ENCODE measurements at regions not wholly inside any gene's neighbourhood (a gene's known extent, or its start where the extent isn't known, plus 50 kb on each side); places are given as distances from the start of the nearest gene placed in this dataset.

DNA sequence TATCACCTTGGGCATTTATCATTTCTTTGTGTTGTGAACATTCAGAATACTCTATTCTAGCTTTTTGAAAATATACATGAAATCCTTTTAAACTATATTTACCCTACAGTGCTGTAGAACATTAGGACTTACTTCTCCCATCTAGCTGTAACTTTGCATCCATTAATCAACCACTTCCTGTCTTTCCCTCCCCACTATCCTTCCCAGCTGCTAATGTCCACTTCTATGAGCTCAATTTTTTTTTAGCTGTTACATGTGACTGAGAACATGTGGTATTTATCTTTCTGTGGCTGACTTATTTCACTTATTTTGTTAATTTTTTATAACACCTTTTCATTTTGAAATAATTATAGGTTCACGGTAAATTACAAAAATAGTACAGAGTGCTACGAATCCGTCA lies 136.0 kb downstream of the LMNTD1 start:
- no peaks in the 10 kb centered on the region; the same call in 1 of the 2 replicates for H3K9me3 ChIP-seq
- H3K27me3 ChIP-seq, result no peaks in the 10 kb centered on the region
- no peaks in the 10 kb centered on the region for H3K4me1 ChIP-seq
- H3K36me3 ChIP-seq, result no peaks in the 10 kb centered on the region
- DNase-seq, result no peak
- no peak overlapping the region for H3K4me3 ChIP-seq (ENCODE audit: low read depth, low read length)
- TF ChIP-seq CTCF (IDR thresholded peaks at IDR 0.05; ENCODE audit: low read depth, low read length), result no peak

GRCh38 chr12:25416516-25416915 lies 136.6 kb downstream of the LMNTD1 start:
- no peak for DNase-seq

DNA sequence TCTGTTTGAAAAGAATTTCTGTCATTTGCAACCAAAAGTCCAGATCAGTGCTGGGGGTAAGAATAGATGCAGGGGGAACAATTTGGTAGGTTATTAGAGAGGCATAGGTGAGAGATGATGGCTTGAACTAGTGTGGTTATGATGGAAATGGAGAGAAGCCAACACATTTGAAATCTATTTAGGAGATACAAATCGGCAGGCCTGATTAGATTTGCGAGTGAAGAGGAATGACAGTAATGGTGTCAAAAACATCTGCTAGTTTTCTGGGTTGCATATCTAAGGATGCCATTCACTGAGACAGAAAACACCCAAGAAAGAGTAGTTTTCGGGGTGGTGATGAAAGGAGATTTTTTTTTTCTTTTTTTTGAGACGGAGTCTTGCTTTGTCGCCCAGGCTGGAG lies 138.1 kb downstream of the LMNTD1 start:
- no peak for TF ChIP-seq CTCF (IDR thresholded peaks at IDR 0.05; ENCODE audit: low read depth, low read length)
- Histone ChIP-seq H3K4me3 (ENCODE audit: low read depth, low read length) (no peak overlapping the region), H3K9me3 (no peaks in the 10 kb centered on the region; the same call in 1 of the 2 replicates), H3K4me1 (no peaks in the 10 kb centered on the region), H3K36me3 (no peaks in the 10 kb centered on the region), H3K27me3 (no peaks in the 10 kb centered on the region)
- no peak for DNase-seq

More at GRCh38 chr12:25416516-25416915, 136.6 kb downstream of the LMNTD1 start:
- H3K27me3 ChIP-seq, result no peaks in the 10 kb centered on the region
- no peaks in the 10 kb centered on the region for H3K4me1 ChIP-seq
- H3K4me3 ChIP-seq (ENCODE audit: low read depth, low read length), result no peak overlapping the region
- TF ChIP-seq CTCF (IDR thresholded peaks at IDR 0.05; ENCODE audit: low read depth, low read length), result no peak
- H3K9me3 ChIP-seq, result no peaks in the 10 kb centered on the region; the same call in 1 of the 2 replicates
- no peaks in the 10 kb centered on the region for H3K36me3 ChIP-seq

DNA sequence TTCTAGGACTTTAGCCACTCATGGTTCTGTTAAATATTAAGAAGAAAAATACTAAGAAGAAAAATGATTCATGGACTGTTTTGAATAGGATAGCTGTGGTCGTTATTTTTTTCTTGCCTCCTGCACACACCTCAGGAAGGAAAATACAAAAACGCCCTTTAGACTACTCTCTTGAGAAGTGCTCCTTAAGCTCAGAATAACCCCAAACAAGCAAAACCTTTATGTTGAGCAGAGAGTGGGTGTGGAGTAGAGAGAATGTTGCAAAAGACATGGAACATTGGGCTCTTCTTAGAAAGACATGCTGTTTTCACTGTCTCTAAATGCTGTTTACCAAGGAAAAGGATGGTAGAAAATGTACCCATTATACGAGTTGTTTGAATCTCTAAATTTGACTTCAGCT lies 140.3 kb downstream of the LMNTD1 start:
- DNase-seq, result no peak
- TF ChIP-seq CTCF (IDR thresholded peaks at IDR 0.05; ENCODE audit: low read depth, low read length), result no peak
- Histone ChIP-seq H3K4me1 (no peaks in the 10 kb centered on the region), H3K36me3 (no peaks in the 10 kb centered on the region), H3K4me3 (ENCODE audit: low read depth, low read length) (no peak overlapping the region), H3K9me3 (no peaks in the 10 kb centered on the region; the same call in 1 of the 2 replicates), H3K27me3 (no peaks in the 10 kb centered on the region)

DNA sequence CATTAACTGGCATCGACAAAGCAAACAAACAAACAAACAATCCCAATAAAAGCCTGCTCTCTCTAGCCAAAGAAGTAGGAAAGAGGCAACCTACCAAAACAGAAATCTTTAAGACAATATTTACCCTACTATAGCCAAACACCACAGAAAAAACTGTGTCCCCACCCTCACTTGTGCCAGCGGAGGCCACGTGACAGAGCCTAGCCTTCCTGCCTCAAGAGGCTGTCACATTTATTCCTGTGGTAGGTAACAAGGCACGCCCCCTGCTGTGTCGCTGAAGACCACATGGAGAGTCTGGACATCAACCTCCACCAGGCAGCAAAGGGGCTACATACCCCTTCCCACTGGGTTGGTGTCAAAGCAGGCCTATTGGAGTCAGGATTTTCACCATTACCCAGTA lies 148.1 kb downstream of the LMNTD1 start:
- H3K9me3 ChIP-seq, result no peaks in the 10 kb centered on the region
- no peaks in the 10 kb centered on the region for H3K27me3 ChIP-seq
- TF ChIP-seq CTCF (IDR thresholded peaks at IDR 0.05; ENCODE audit: low read depth, low read length), result no peak
- no peak overlapping the region for H3K4me3 ChIP-seq (ENCODE audit: low read depth, low read length)
- no peak for DNase-seq
- H3K4me1 ChIP-seq, result no peaks in the 10 kb centered on the region
- H3K36me3 ChIP-seq, result no peaks in the 10 kb centered on the region

DNA sequence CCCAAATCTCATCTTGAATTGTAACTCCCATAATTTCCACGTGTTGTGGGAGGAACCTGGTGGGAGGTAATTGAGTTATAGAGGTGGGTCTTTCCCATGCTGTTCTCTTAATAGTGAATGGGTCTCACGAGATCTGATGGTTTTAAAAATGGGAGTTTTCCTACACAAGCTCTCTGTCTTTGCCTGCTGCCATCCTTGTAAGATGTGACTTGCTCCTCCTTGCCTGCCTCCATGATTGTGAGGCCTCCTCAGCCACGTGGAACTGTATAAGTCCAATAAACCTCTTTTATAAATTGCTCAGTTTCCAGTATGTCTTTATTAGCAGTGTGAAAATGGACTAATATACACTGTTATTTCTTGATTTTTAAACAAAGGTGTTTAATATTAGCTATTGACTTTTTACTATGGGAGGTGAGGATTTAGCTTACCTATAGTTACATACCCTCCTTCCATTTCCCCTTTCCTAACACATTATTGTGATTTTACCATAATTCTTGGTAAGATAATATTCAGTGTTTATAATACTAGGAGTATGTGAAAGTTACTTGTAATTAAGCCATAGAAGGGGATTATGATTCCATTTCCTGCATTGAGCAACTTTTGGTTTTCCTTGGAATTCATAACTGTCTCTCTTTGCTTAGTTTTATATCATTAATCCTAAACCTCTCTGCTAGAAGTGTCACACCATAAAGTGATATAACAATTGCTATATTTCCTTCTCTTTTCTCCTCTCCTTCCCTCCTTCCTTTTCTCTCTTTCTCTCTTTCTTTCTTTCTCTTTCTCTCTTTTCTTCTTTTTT lies 151.0 kb upstream of the KRAS start:
- no peaks in the 10 kb centered on the region for H3K36me3 ChIP-seq
- no peaks in the 10 kb centered on the region for H3K27me3 ChIP-seq
- DNase-seq, result no peak

More for the DNA sequence above, 151.0 kb upstream of the KRAS start:
- TF ChIP-seq CTCF (IDR thresholded peaks at IDR 0.05; ENCODE audit: low read depth, low read length), result no peak
- H3K4me1 ChIP-seq, result no peaks in the 10 kb centered on the region
- H3K9me3 ChIP-seq, result no peaks in the 10 kb centered on the region
- H3K4me3 ChIP-seq (ENCODE audit: low read depth, low read length), result no peak overlapping the region

All from BE2C (cell line).